Chondrocyte (in vitro differentiated cells): ENCODE measurements at regions not wholly inside any gene's neighbourhood (a gene's known extent, or its start where the extent isn't known, plus 50 kb on each side); places are given as distances from the start of the nearest gene placed in this dataset.

Source experiments
- DNase-seq: peaks from one replicate; pipeline ENCODE4 v3.0.0; 2021; ENCODE audit warnings: mixed read lengths, low spot score
- H3K27ac Mint-ChIP-seq: one replicate; pipeline ENCODE4 v1.8.0; 2021; ENCODE audit warnings: mild to moderate bottlenecking, moderate library complexity, mixed read lengths; ENCODE audit not compliant: unreplicated experiment
- H3K27me3 Mint-ChIP-seq: 2 replicates; pipeline ENCODE4 v1.8.0; 2021; ENCODE audit warnings: low read depth, mixed read lengths
- H3K36me3 Mint-ChIP-seq: 2 replicates; pipeline ENCODE4 v1.8.0; 2021; ENCODE audit warnings: low read depth, mixed read lengths
- H3K4me1 Mint-ChIP-seq: 2 replicates; pipeline ENCODE4 v1.8.0; 2021; ENCODE audit warnings: low read depth, mild to moderate bottlenecking, mixed read lengths
- H3K4me3 Mint-ChIP-seq: one replicate; pipeline ENCODE4 v1.8.0; 2021; ENCODE audit warnings: mild to moderate bottlenecking, moderate library complexity, mixed read lengths; ENCODE audit not compliant: unreplicated experiment
- H3K9me3 Mint-ChIP-seq: 2 replicates; pipeline ENCODE4 v1.8.0; 2021; ENCODE audit warnings: low read depth, mixed read lengths
- TF ChIP-seq, protein P1 (sequence below): fragments of 200-600 bp; sonication (generic); IDR thresholded peaks from 2 replicates; pipeline ENCODE4 v1.5.0; 2021; ENCODE audit warnings: antibody characterized with exemption, mild to moderate bottlenecking, moderate library complexity

- peaks cover 2% of the 10 kb centered on the region for H3K36me3 Mint-ChIP-seq
- H3K4me1 Mint-ChIP-seq = no peaks in the 10 kb centered on the region
- peaks cover 5% of the 10 kb centered on the region for H3K9me3 Mint-ChIP-seq
- no peak overlapping the region for H3K4me3 Mint-ChIP-seq
- DNase-seq = no peak
- H3K27me3 Mint-ChIP-seq = no peaks in the 10 kb centered on the region
- no peak overlapping the region for H3K27ac Mint-ChIP-seq
- TF ChIP-seq, protein P1, sequence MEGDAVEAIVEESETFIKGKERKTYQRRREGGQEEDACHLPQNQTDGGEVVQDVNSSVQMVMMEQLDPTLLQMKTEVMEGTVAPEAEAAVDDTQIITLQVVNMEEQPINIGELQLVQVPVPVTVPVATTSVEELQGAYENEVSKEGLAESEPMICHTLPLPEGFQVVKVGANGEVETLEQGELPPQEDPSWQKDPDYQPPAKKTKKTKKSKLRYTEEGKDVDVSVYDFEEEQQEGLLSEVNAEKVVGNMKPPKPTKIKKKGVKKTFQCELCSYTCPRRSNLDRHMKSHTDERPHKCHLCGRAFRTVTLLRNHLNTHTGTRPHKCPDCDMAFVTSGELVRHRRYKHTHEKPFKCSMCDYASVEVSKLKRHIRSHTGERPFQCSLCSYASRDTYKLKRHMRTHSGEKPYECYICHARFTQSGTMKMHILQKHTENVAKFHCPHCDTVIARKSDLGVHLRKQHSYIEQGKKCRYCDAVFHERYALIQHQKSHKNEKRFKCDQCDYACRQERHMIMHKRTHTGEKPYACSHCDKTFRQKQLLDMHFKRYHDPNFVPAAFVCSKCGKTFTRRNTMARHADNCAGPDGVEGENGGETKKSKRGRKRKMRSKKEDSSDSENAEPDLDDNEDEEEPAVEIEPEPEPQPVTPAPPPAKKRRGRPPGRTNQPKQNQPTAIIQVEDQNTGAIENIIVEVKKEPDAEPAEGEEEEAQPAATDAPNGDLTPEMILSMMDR = no peak
These were observed 121.7 kb upstream of the GADL1 start for GRCh38 chr3:31016196-31016595.

DNA sequence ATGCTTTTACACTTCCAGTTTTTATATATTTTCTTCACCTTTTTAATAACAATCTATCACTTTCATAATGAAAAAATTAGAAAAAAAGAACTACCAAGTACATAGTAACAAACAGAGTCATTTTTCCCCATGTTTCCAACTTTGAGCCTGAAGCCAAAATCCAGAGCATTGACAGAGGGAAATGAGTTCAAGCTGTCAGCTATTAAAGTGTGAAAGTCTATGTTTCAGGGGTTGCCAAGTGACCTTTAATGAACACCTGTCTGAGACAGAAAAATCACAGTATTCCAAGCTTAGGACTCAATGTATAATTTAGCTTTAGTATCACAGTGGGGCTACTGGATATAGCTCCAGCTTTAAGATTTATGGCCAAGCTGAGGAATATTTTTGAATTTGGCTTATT lies 128.3 kb upstream of the GADL1 start:
- DNase-seq = no peak
- H3K4me1 Mint-ChIP-seq = no peaks in the 10 kb centered on the region
- no peaks in the 10 kb centered on the region for H3K36me3 Mint-ChIP-seq
- H3K27ac Mint-ChIP-seq = no peak overlapping the region
- no peak overlapping the region for H3K4me3 Mint-ChIP-seq
- H3K9me3 Mint-ChIP-seq = peaks cover 9% of the 10 kb centered on the region
- TF ChIP-seq, protein P1 = no peak
- no peaks in the 10 kb centered on the region for H3K27me3 Mint-ChIP-seq

GRCh38 chr3:31025541-31025940 lies 131.1 kb upstream of the GADL1 start:
- peaks cover 5% of the 10 kb centered on the region for H3K36me3 Mint-ChIP-seq
- no peak for DNase-seq
- peaks cover 16% of the 10 kb centered on the region for H3K9me3 Mint-ChIP-seq
- TF ChIP-seq, protein P1 = no peak
- no peaks in the 10 kb centered on the region for H3K27me3 Mint-ChIP-seq
- no peak overlapping the region for H3K27ac Mint-ChIP-seq
- H3K4me1 Mint-ChIP-seq = no peaks in the 10 kb centered on the region
- H3K4me3 Mint-ChIP-seq = no peak overlapping the region

DNA sequence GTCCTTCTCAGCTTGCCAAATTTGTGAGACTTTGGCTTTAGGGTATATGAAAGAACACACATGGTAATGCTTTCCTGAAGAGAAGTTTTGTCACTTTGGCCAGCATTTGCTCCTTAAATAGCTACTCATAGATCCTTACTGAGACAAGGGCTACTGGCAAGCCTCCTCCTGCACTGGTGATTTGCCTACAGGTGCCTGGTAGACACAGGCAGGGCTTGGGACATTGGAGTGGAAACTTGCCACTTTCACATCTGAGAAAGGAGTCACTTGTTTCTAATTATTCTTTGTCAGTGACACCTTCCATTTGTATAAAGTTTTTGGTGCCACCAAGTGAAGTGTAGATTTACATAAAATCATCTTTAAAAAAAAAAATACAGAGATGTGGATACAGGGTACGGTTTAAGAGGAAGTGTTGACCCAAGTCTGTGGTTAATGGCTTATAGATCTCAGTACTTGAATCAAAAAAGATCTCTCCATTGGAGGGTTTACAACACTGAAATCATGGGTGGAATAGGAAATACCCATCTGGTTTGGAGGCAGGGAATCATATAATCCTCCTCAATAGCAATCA lies 132.8 kb upstream of the GADL1 start:
- Mint-ChIP-seq H3K27ac (no peak overlapping the region), H3K9me3 (peaks cover 20% of the 10 kb centered on the region), H3K4me1 (no peaks in the 10 kb centered on the region), H3K27me3 (no peaks in the 10 kb centered on the region), H3K4me3 (no peak overlapping the region), H3K36me3 (peaks cover 5% of the 10 kb centered on the region)
- TF ChIP-seq, protein P1 = no peak
- no peak for DNase-seq

- no peak for DNase-seq
- H3K4me1 Mint-ChIP-seq = no peaks in the 10 kb centered on the region
- H3K9me3 Mint-ChIP-seq = peaks cover 20% of the 10 kb centered on the region
- TF ChIP-seq, protein P1 = no peak
- no peak overlapping the region for H3K27ac Mint-ChIP-seq
- peaks cover 5% of the 10 kb centered on the region for H3K36me3 Mint-ChIP-seq
- no peak overlapping the region for H3K4me3 Mint-ChIP-seq
- H3K27me3 Mint-ChIP-seq = no peaks in the 10 kb centered on the region
These were observed 133.5 kb upstream of the GADL1 start for GRCh38 chr3:31027914-31028313.
